D721Med (cell line): ENCODE measurements at regions not wholly inside any gene's neighbourhood (a gene's known extent, or its start where the extent isn't known, plus 50 kb on each side); places are given as distances from the start of the nearest gene placed in this dataset.

Experiments used
- DNase-seq: peaks from one replicate; pipeline ENCODE4 v3.0.0; 2011; ENCODE audit warnings: low spot score; ENCODE audit not compliant: insufficient read length
- FAIRE-seq: peaks from 2 replicates; lab custom pipeline; 2011; peaks lifted over from hg19 to GRCh38; lab: Jason Lieb, UNC
- CTCF ChIP-seq: IDR thresholded peaks from 2 replicates; pipeline ENCODE4 v1.5.1; 2012; ENCODE audit warnings: mild to moderate bottlenecking, control low read depth; ENCODE audit not compliant: insufficient read depth; ENCODE audit errors: missing control alignments

DNA sequence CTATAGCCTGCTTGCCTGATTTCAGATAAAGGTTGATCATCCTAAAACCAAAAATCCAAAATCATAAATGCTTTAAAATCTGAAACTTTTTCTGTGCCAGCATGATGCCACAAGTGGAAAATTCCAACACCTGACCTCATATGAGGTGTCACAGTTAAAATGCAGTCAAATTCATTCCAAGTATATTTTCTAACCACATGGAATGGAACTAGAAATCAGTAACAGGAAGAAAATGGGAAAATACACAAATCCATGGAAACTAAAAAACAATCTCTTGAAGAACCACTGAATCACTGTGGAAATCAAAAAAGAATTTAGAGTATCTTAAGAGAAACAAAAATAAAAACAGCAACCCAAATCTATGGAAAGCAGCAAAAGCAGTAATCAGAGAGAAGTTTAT is 297.5 kb upstream of the COX7C start:
- FAIRE-seq, result no peak
- TF ChIP-seq CTCF, result no peak
- no peak for DNase-seq

DNA sequence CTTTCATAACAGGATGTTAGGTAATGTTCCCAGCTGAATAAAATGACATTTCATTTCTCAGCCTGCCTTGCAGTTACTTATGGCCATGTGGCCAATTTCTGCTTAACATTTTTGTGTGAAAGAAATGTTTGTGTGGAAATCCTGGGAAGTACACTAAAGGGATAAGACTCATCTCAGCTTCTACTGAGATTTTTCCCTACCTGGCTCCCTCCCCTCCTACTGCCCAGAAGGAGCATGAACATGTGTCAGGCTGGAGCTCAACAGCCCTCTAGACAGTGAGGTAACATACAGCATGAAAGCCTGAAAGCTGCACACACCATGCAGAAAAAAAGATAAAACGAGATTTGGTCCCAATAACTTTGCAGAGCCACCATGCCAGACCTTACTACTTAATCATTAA is 288.4 kb upstream of the COX7C start:
- DNase-seq (no peak), FAIRE-seq (no peak)
- no peak for TF ChIP-seq CTCF

- DNase-seq (no peak), FAIRE-seq (no peak)
- no peak for TF ChIP-seq CTCF
Observed at GRCh38 chr5:86330736-86331135, 287.0 kb upstream of the COX7C start.

DNA sequence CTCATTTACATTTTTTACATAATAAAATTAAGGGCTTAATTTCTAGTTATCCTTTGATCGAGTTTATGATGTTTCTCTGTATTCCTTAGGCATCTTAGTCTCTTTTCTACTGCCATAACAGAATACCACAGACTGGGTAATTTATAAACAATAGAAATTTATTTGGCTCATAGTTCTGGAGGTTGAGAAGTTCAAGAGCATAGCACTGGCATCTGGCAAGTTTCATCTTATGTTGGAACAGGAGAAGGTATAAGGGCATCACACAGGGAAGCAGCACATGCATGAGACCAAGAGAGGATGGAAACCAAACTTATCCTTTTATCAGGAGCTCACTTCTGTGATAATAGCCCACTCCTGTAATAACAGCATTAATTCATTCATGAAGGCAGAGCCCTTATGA is 284.9 kb upstream of the COX7C start:
- FAIRE-seq (no peak), DNase-seq (no peak)
- no peak for TF ChIP-seq CTCF

DNA sequence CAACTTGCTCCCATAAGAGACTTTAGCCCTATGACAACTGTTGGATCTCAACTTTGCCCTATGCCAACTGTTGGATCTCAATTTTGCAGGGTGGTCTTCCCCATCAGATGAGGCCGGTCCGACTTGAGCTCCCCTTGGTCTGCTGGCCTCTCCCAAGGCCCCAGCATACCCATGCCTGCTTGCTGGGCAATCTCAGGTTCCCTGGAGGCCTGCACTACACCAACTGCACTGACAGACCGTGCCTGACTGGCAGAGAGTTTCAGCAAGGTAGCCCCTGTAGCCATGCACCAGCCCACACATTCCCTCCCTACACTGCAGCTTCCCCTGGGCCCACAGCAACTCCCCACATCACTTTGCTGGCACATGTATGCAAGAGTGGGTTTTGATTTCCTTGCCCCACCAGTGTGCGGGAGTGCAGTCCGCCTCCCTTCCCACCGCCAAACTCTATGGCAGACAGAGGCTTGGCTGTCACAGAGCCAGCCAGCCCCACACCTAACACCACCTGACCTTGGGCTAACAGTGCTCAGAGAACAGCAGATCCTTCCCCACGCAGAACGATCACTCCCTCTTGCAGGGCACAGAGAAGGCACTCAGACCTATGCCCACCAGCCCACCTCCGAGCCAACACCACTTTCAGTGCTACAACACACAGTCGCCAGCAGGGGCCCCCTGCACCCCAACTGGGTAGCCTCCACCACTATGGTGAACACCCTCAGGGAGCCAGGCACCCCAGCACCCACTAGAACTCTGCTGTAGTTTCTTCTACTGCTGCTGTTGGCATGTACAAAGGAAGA is 279.9 kb upstream of the COX7C start:
- FAIRE-seq, result no peak

DNA sequence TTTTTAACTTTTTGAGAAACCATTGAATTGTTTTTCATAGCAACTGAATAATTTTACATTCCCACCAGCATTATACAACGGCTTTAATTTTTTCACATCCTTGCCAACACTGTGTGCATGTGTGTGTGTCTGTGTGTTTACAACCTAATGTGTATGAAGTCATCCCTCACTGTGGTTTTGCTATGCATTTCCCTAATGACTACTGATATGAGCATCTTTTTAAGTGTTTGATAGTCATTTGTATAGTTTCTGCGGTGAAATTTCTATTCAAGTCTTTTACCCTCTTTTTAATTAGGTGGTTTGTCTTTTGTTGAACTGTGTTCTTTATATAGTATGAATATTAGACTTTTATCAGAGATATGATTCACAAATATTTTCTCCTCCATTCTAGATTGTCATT is 263.1 kb upstream of the COX7C start:
- no peak for DNase-seq
- TF ChIP-seq CTCF, result no peak
- no peak for FAIRE-seq

More for the DNA sequence above, 279.9 kb upstream of the COX7C start:
- no peak for DNase-seq
- no peak for TF ChIP-seq CTCF

GRCh38 chr5:86360801-86361200 is 256.9 kb upstream of the COX7C start:
- DNase-seq (no peak), FAIRE-seq (no peak)
- TF ChIP-seq CTCF, result no peak
